ENCODE measurements at regions not wholly inside any gene's neighbourhood (a gene's known extent, or its start where the extent isn't known, plus 50 kb on each side); places are given as distances from the start of the nearest gene placed in this dataset.

DNA sequence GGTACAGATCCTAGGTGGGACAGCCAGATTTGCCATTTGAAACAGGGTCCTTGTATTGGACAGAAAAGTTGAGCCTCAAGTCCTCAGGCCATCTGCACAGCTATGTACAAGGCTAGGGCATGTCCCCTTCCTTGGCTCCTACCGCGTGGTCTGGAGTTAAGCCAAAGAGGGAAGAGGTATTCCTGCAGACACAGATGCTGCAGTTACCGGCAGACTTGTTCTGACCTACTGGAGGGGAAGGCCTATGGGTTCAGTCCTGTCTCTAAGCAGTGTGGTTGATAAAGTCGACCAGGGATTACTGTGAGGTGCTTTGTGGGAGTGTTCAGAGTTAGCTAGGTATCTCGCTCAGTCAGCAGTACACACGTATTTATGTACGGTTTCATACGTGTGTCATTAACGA lies 180.6 kb downstream of the ADAMTS15 start:
- H3K18ac ChIP-seq (ENCODE audit: insufficient read length, low read depth, low read length) = no peak overlapping the region
- no peaks in the 10 kb centered on the region for H3K79me1 ChIP-seq (ENCODE audit: insufficient read depth, low read depth, low read length, poor library complexity, severe bottlenecking)
- no peak overlapping the region for H3K27ac ChIP-seq (ENCODE audit: insufficient read length, low read depth, low read length)
- Mint-ChIP-seq H3K27me3 (ENCODE audit: low read depth) (no peaks in the 10 kb centered on the region; the same call in 1 of the 2 replicates), H3K4me3 (no peak overlapping the region), H3K27ac (no peak overlapping the region), H3K9me3 (no peaks in the 10 kb centered on the region), H3K4me1 (0 out of 4 replicates have a peak, but pooled peaks cover 3% of the 10 kb centered on the region in 2 experiments), H3K36me3 (ENCODE audit: insufficient read depth in 1 of 3, low read depth in 3 of 3) (no peaks in the 10 kb centered on the region)
- no peak overlapping the region for H2BK5ac ChIP-seq (ENCODE audit: insufficient read length, low read length)
- H3K4me2 ChIP-seq (ENCODE audit: insufficient read depth, insufficient read length, low read length) = no peak overlapping the region
- no peak overlapping the region for H3K56ac ChIP-seq (ENCODE audit: insufficient read length, low read depth, low read length)
- no peak overlapping the region for H4K91ac ChIP-seq (ENCODE audit: insufficient read length, low read depth, low read length)
- no CpG with 5 or more reads among the region's 9 CpGs for WGBS (ENCODE audit: extremely low coverage, insufficient read length, low lambda C conversion rate)
- no peaks in the 10 kb centered on the region for H3K4me1 ChIP-seq (ENCODE audit: insufficient read depth, low read length)
- H2BK12ac ChIP-seq (ENCODE audit: insufficient read length, low read depth, low read length) = no peak overlapping the region
- H2BK120ac ChIP-seq (ENCODE audit: low read depth, low read length, poor library complexity, severe bottlenecking) = no peak overlapping the region
- no peak overlapping the region for H3K4ac ChIP-seq (ENCODE audit: low read depth, low read length)
- no peak overlapping the region for H2BK20ac ChIP-seq (ENCODE audit: low read depth, low read length, poor library complexity, severe bottlenecking)
- no peak for DNase-seq
- H2AFZ ChIP-seq (ENCODE audit: low read length) = no peak overlapping the region
- no peak overlapping the region for H2BK15ac ChIP-seq (ENCODE audit: low read depth, low read length)
- no peaks in the 10 kb centered on the region for H3K27me3 ChIP-seq (ENCODE audit: insufficient read depth, low read length)
- no peaks in the 10 kb centered on the region for H3K79me2 ChIP-seq (ENCODE audit: insufficient read depth, low read length)
- TF ChIP-seq, protein P1, sequence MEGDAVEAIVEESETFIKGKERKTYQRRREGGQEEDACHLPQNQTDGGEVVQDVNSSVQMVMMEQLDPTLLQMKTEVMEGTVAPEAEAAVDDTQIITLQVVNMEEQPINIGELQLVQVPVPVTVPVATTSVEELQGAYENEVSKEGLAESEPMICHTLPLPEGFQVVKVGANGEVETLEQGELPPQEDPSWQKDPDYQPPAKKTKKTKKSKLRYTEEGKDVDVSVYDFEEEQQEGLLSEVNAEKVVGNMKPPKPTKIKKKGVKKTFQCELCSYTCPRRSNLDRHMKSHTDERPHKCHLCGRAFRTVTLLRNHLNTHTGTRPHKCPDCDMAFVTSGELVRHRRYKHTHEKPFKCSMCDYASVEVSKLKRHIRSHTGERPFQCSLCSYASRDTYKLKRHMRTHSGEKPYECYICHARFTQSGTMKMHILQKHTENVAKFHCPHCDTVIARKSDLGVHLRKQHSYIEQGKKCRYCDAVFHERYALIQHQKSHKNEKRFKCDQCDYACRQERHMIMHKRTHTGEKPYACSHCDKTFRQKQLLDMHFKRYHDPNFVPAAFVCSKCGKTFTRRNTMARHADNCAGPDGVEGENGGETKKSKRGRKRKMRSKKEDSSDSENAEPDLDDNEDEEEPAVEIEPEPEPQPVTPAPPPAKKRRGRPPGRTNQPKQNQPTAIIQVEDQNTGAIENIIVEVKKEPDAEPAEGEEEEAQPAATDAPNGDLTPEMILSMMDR (conservative IDR thresholded peaks at IDR 0.05) = no peak
- H3K23ac ChIP-seq (ENCODE audit: insufficient read length, low read depth, low read length) = no peak overlapping the region
- H3K9me3 ChIP-seq (ENCODE audit: control insufficient read depth, low read depth, low read length) = no peaks in the 10 kb centered on the region
- no peak overlapping the region for H3K9ac ChIP-seq (ENCODE audit: extremely low read depth, insufficient read length, low read length)
- H3K14ac ChIP-seq (ENCODE audit: insufficient read depth, low read length) = no peak overlapping the region
- H4K8ac ChIP-seq (replicated peaks; ENCODE audit: insufficient read length, low read depth, low read length) = no peak overlapping the region
- no peaks in the 10 kb centered on the region for H3K23me2 ChIP-seq (ENCODE audit: insufficient read length, low read depth, low read length, poor library complexity, severe bottlenecking)
- H3T11ph ChIP-seq (ENCODE audit: low read length) = no peak overlapping the region
- no peak overlapping the region for H2AK5ac ChIP-seq (ENCODE audit: insufficient read length, low read length)
- no peak overlapping the region for H4K5ac ChIP-seq (ENCODE audit: insufficient read length, low read depth, low read length)
- H4K20me1 ChIP-seq (ENCODE audit: control insufficient read depth, insufficient read depth, insufficient read length) = no peaks in the 10 kb centered on the region

Measured in H9 (cell line).